PC-3 (cell line): ENCODE measurements at regions not wholly inside any gene's neighbourhood (a gene's known extent, or its start where the extent isn't known, plus 50 kb on each side); places are given as distances from the start of the nearest gene placed in this dataset.

Experiments
- EZH2 ChIP-seq: fragments of 300-600 bp; sonication (generic); IDR thresholded peaks from one replicate; pipeline ENCODE4 v1.6.1; 2017; ENCODE audit warnings: antibody characterized with exemption, mild to moderate bottlenecking, low read length; ENCODE audit not compliant: unreplicated experiment
- EZH2phosphoT487 ChIP-seq: fragments of 300-600 bp; sonication (generic); IDR thresholded peaks from 2 replicates; pipeline ENCODE4 v1.6.1; 2018; ENCODE audit warnings: mild to moderate bottlenecking, antibody characterized with exemption, low read length, borderline replicate concordance
- TF ChIP-seq, protein P1 (sequence below): fragments of 300-600 bp; sonication (generic); conservative IDR thresholded peaks from 2 replicates; pipeline ENCODE4 v1.5.1; 2017; ENCODE audit warnings: antibody characterized with exemption, low read depth, mild to moderate bottlenecking, low read length

DNA sequence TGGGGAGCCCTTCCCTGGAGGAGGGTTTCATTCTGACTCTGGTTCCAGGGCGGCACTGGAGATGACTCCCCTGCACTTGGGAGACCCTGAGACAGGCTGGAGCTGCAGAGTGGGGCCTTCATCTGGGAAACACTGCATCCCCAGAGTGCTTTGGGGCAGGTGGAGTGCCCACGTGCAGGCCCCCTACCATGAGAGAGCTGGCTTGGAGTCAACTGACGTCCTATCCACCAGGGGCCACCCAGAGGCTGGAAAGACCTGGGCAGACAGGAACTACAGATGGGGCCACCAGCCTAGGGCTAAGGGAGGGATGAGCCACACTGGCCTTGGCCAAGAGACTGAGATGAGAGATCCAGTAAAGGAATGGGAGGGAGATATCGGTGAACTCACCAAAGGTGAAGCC, 153.8 kb downstream of the ASB1 start:
- TF ChIP-seq, protein P1, sequence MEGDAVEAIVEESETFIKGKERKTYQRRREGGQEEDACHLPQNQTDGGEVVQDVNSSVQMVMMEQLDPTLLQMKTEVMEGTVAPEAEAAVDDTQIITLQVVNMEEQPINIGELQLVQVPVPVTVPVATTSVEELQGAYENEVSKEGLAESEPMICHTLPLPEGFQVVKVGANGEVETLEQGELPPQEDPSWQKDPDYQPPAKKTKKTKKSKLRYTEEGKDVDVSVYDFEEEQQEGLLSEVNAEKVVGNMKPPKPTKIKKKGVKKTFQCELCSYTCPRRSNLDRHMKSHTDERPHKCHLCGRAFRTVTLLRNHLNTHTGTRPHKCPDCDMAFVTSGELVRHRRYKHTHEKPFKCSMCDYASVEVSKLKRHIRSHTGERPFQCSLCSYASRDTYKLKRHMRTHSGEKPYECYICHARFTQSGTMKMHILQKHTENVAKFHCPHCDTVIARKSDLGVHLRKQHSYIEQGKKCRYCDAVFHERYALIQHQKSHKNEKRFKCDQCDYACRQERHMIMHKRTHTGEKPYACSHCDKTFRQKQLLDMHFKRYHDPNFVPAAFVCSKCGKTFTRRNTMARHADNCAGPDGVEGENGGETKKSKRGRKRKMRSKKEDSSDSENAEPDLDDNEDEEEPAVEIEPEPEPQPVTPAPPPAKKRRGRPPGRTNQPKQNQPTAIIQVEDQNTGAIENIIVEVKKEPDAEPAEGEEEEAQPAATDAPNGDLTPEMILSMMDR, result no peak
- TF ChIP-seq EZH2 (no peak), EZH2phosphoT487 (no peak)
